GM23338 (cell line): ENCODE measurements at regions not wholly inside any gene's neighbourhood (a gene's known extent, or its start where the extent isn't known, plus 50 kb on each side); places are given as distances from the start of the nearest gene placed in this dataset.

Source experiments
- CREB1 ChIP-seq: fragments of 250-450 bp; sonication (Bioruptor Pico); IDR thresholded peaks from 2 replicates; pipeline ENCODE4 v1.5.0; 2020; ENCODE audit warnings: low read depth, mild to moderate bottlenecking, moderate library complexity
- CTCF ChIP-seq, 2 experiments: fragments of 200-600 bp in 1 of 2; sonication (generic) in 1 of 2; conservative IDR thresholded peaks; 2 replicates each; pipeline versions ENCODE4 v1.5.1 to v1.6.1; 2016 to 2017; ENCODE audit warnings: antibody characterized with exemption in 2 of 2, low read depth in 2 of 2, mild to moderate bottlenecking in 2 of 2, moderate library complexity in 1 of 2
- EZH2 ChIP-seq: fragments of 200-600 bp; sonication (generic); IDR thresholded peaks from one replicate; pipeline ENCODE4 v1.8.0; 2017; ENCODE audit warnings: antibody characterized with exemption, mild to moderate bottlenecking, low read depth; ENCODE audit not compliant: unreplicated experiment
- EZH2phosphoT487 ChIP-seq: fragments of 200-600 bp; sonication (generic); IDR thresholded peaks from one replicate; pipeline ENCODE4 v1.8.1; 2018; ENCODE audit warnings: antibody characterized with exemption; ENCODE audit not compliant: unreplicated experiment
- JUNB ChIP-seq: IDR thresholded peaks from one replicate; pipeline ENCODE4 v1.6.1; 2016; ENCODE audit warnings: antibody characterized with exemption; ENCODE audit not compliant: unreplicated experiment
- POLR2AphosphoS5 ChIP-seq: IDR thresholded peaks from 2 replicates; pipeline ENCODE4 v1.6.1; 2016; ENCODE audit warnings: antibody characterized with exemption, low read depth
- REST ChIP-seq: IDR thresholded peaks from one replicate; pipeline ENCODE4 v1.6.1; 2018; ENCODE audit warnings: antibody characterized with exemption; ENCODE audit not compliant: unreplicated experiment
- STAT1 ChIP-seq: IDR thresholded peaks from one replicate; pipeline ENCODE4 v1.6.1; 2016; ENCODE audit warnings: antibody characterized with exemption; ENCODE audit not compliant: unreplicated experiment
- ZNF114 ChIP-seq: fragments of 250-450 bp; sonication (Bioruptor Pico); IDR thresholded peaks from 2 replicates; pipeline ENCODE4 v1.5.0; 2020; ENCODE audit warnings: mild to moderate bottlenecking, moderate library complexity

- TF ChIP-seq CTCF (conservative IDR thresholded peaks at IDR 0.05; ENCODE audit: low read depth in 2 of 2), result no peak
- TF ChIP-seq JUNB, result no peak
- no peak for TF ChIP-seq EZH2
- TF ChIP-seq EZH2phosphoT487, result no peak
- TF ChIP-seq REST, result no peak
- TF ChIP-seq CREB1, result no peak
- no peak for TF ChIP-seq STAT1
- TF ChIP-seq ZNF114 (CRISPR knock-in tag), result no peak
- TF ChIP-seq POLR2AphosphoS5, result no peak
Measured at GRCh38 chr14:34374998-34375740, 86.9 kb downstream of the SPTSSA start.
